HEK293 (cell line): ENCODE measurements at regions not wholly inside any gene's neighbourhood (a gene's known extent, or its start where the extent isn't known, plus 50 kb on each side); places are given as distances from the start of the nearest gene placed in this dataset.

ENCODE experiments used
- CTCF ChIA-PET: fragments of 350-600 bp; formaldehyde crosslinking; extraction: SDS; loops from one replicate; lab custom pipeline; 2021; ENCODE audit warnings: antibody characterized with exemption; lab: Yijun Ruan, JAX
- POLR2A ChIA-PET: fragments of 300-600 bp; formaldehyde crosslinking; extraction: SDS; loops from one replicate; lab custom pipeline; 2020; ENCODE audit warnings: antibody characterized with exemption, inconsistent platforms; lab: Yijun Ruan, JAX
- H3K27ac ChIP-seq: fragments of 200-500 bp; sonication (Bioruptor generic); 2 replicates; pipeline ENCODE4 v1.5.1; 2014; ENCODE audit warnings: low read depth, low read length, control low read depth, inconsistent platforms; ENCODE audit errors: extremely low read depth
- H3K36me3 ChIP-seq, 2 experiments: fragments of 200-500 bp in 1 of 2; sonication (Bioruptor generic) in 1 of 2; 1 replicate in 1 of 2; 2 replicates in 1 of 2; pipeline ENCODE4 v1.5.1; 2014 to 2017; ENCODE audit warnings: inconsistent platforms in 2 of 2, low read length in 2 of 2; ENCODE audit not compliant: control insufficient read depth in 2 of 2, insufficient read depth in 1 of 2
- H3K4me1 ChIP-seq: fragments of 200-500 bp; sonication (Bioruptor generic); 2 replicates; pipeline ENCODE4 v1.5.1; 2014; ENCODE audit warnings: mild to moderate bottlenecking, low read length, inconsistent platforms; ENCODE audit not compliant: control insufficient read depth, insufficient read depth
- H3K4me3 ChIP-seq: 2 replicates; pipeline ENCODE4 v1.5.1; 2011; ENCODE audit warnings: low read depth, mild to moderate bottlenecking, control low read depth, low read length, moderate library complexity
- H3K9me3 ChIP-seq: fragments of 200-500 bp; sonication (Bioruptor generic); 2 replicates; pipeline ENCODE4 v1.5.1; 2014; ENCODE audit warnings: low read depth, low read length, inconsistent platforms; ENCODE audit not compliant: control insufficient read depth, insufficient read depth
- GLI4 ChIP-seq: fragments of 450-650 bp; formaldehyde crosslinking; IDR thresholded peaks from 2 replicates; pipeline ENCODE4 v1.5.1; 2016; ENCODE audit warnings: missing biosample characterization, missing genetic modification characterization
- GLIS1 ChIP-seq: fragments of 450-650 bp; formaldehyde crosslinking; IDR thresholded peaks from 2 replicates; pipeline ENCODE4 v1.5.1; 2016; ENCODE audit warnings: missing biosample characterization, missing genetic modification characterization
- HOXC10 ChIP-seq: sonication (generic); formaldehyde crosslinking; IDR thresholded peaks from 2 replicates; pipeline ENCODE4 v1.8.1; 2023; ENCODE audit warnings: mild to moderate bottlenecking, missing genetic modification reagents
- HOXD13 ChIP-seq: sonication (generic); formaldehyde crosslinking; IDR thresholded peaks from 2 replicates; pipeline ENCODE4 v1.8.0; 2022; ENCODE audit warnings: missing genetic modification reagents, borderline replicate concordance
- KLF1 ChIP-seq: fragments of 450-650 bp; formaldehyde crosslinking; IDR thresholded peaks from 2 replicates; pipeline ENCODE4 v1.5.1; 2016; ENCODE audit warnings: missing biosample characterization, missing genetic modification characterization
- KLF8 ChIP-seq: fragments of 450-650 bp; formaldehyde crosslinking; IDR thresholded peaks from 2 replicates; pipeline ENCODE4 v1.5.1; 2016; ENCODE audit warnings: missing biosample characterization, missing genetic modification characterization
- OSR2 ChIP-seq: fragments of 450-650 bp; formaldehyde crosslinking; IDR thresholded peaks from 2 replicates; pipeline ENCODE4 v1.5.1; 2016; ENCODE audit warnings: missing biosample characterization, missing genetic modification characterization
- ZBTB17 ChIP-seq: fragments of 450-650 bp; formaldehyde crosslinking; IDR thresholded peaks from 2 replicates; pipeline ENCODE4 v1.5.1; 2016; ENCODE audit warnings: missing biosample characterization, missing genetic modification characterization
- ZBTB48 ChIP-seq: fragments of 450-650 bp; formaldehyde crosslinking; IDR thresholded peaks from 2 replicates; pipeline ENCODE4 v1.5.1; 2016; ENCODE audit warnings: missing biosample characterization, missing genetic modification characterization
- ZFP37 ChIP-seq: fragments of 450-650 bp; formaldehyde crosslinking; IDR thresholded peaks from 2 replicates; pipeline ENCODE4 v1.5.1; 2016; ENCODE audit warnings: missing biosample characterization, missing genetic modification characterization
- ZIC2 ChIP-seq: fragments of 450-650 bp; formaldehyde crosslinking; IDR thresholded peaks from 2 replicates; pipeline ENCODE4 v1.5.1; 2016; ENCODE audit warnings: missing biosample characterization, missing genetic modification characterization
- ZNF121 ChIP-seq: fragments of 450-650 bp; formaldehyde crosslinking; IDR thresholded peaks from 2 replicates; pipeline ENCODE4 v1.5.1; 2016; ENCODE audit warnings: missing biosample characterization, missing genetic modification characterization
- ZNF175 ChIP-seq: fragments of 450-650 bp; formaldehyde crosslinking; IDR thresholded peaks from 2 replicates; pipeline ENCODE4 v1.5.1; 2016; ENCODE audit warnings: missing biosample characterization, missing genetic modification characterization
- ZNF24 ChIP-seq: fragments of 450-650 bp; formaldehyde crosslinking; IDR thresholded peaks from 2 replicates; pipeline ENCODE4 v1.5.1; 2016; ENCODE audit warnings: missing biosample characterization, missing genetic modification characterization
- ZNF37A ChIP-seq: fragments of 450-650 bp; IDR thresholded peaks from 2 replicates; pipeline ENCODE4 v1.5.1; 2018; ENCODE audit warnings: missing biosample characterization, missing genetic modification characterization
- ZNF423 ChIP-seq: fragments of 450-650 bp; formaldehyde crosslinking; IDR thresholded peaks from 2 replicates; pipeline ENCODE4 v1.5.1; 2016; ENCODE audit warnings: missing biosample characterization, missing genetic modification characterization
- ZNF555 ChIP-seq: fragments of 450-650 bp; formaldehyde crosslinking; conservative IDR thresholded peaks from 2 replicates; pipeline ENCODE4 v1.5.1; 2017; ENCODE audit warnings: missing biosample characterization, mild to moderate bottlenecking, missing genetic modification characterization, inconsistent platforms
- ZNF747 ChIP-seq: fragments of 450-650 bp; formaldehyde crosslinking; IDR thresholded peaks from 2 replicates; pipeline ENCODE4 v1.5.1; 2016; ENCODE audit warnings: missing biosample characterization, missing genetic modification characterization
- ZNF768 ChIP-seq: fragments of 450-650 bp; formaldehyde crosslinking; IDR thresholded peaks from 2 replicates; pipeline ENCODE4 v1.5.1; 2018; ENCODE audit warnings: missing biosample characterization, mild to moderate bottlenecking, missing genetic modification characterization
- ZNF776 ChIP-seq: fragments of 450-650 bp; formaldehyde crosslinking; IDR thresholded peaks from 2 replicates; pipeline ENCODE4 v1.5.0; 2017; ENCODE audit warnings: missing biosample characterization, missing genetic modification characterization, borderline replicate concordance
- TF ChIP-seq, protein P1 (sequence below): fragments of 450-650 bp; formaldehyde crosslinking; IDR thresholded peaks from 2 replicates; pipeline ENCODE4 v1.5.1; 2016; ENCODE audit warnings: missing biosample characterization, missing genetic modification characterization
- TF ChIP-seq, protein P2 (sequence below): fragments of 450-650 bp; formaldehyde crosslinking; IDR thresholded peaks from 2 replicates; pipeline ENCODE4 v1.5.1; 2017; ENCODE audit warnings: missing biosample characterization, missing genetic modification characterization
- TF ChIP-seq, protein P3 (sequence below): sonication (generic); formaldehyde crosslinking; IDR thresholded peaks from 2 replicates; pipeline ENCODE4 v1.8.1; 2022; ENCODE audit warnings: mild to moderate bottlenecking, moderate library complexity, missing genetic modification reagents
- TF ChIP-seq, protein P4 (sequence below): fragments of 450-650 bp; formaldehyde crosslinking; IDR thresholded peaks from 2 replicates; pipeline ENCODE4 v1.5.1; 2016; ENCODE audit warnings: missing biosample characterization, missing genetic modification characterization
- TF ChIP-seq, protein P5 (sequence below): fragments of 450-650 bp; formaldehyde crosslinking; IDR thresholded peaks from 2 replicates; pipeline ENCODE4 v1.5.1; 2016; ENCODE audit warnings: missing biosample characterization, missing genetic modification characterization
- TF ChIP-seq, protein P6 (sequence below): fragments of 450-650 bp; formaldehyde crosslinking; IDR thresholded peaks from 2 replicates; pipeline ENCODE4 v1.5.1; 2016; ENCODE audit warnings: missing biosample characterization, missing genetic modification characterization

DNA sequence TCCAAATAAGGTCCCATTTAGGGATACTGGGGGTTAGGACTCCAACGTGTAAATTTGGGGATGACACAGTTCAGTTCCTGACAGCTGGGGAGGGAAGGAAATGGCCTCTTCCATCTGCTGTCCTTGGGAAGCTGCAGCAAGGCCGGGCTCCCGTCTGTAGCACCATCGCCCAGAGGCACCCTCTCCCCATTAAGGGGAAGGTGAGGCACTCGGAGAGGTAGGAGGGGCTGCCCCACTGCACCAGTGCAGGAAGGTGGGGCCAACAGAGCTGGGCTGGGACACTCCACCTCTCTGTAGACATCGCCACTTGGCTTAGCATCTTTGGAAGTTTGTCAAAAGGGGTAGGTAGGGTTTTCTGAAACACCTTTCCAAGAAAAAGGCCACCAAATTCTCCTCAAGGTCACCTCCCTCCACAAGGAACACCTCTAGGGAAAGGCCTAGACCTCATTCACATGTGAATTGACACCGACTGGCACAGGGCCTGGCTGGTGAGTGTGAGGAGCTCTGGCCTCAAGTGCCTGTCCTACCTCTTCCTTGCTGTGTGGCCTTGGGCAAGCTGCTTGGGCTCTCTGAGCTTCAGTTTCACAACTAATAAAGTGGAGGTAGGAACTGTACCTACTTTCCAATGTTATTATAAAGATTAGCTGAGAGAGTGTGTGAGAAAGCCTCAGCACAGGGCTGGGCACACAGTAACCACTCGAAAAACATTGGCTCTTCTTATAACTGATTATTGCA lies 75.0 kb upstream of the NEURL1B start:
- ChIA-PET CTCF (interaction anchor here (1.3 kb wide), 1 partner anchor 87 kb away, joined by 4 read pairs; no protein-coding TSS in a partner anchor), POLR2A (no interaction called here)
- no peaks in the 10 kb centered on the region for H3K36me3 ChIP-seq
- H3K4me1 ChIP-seq, result no peaks in the 10 kb centered on the region
- H3K9me3 ChIP-seq, result no peaks in the 10 kb centered on the region
- H3K4me3 ChIP-seq, result no peak overlapping the region
- TF ChIP-seq, protein P1, sequence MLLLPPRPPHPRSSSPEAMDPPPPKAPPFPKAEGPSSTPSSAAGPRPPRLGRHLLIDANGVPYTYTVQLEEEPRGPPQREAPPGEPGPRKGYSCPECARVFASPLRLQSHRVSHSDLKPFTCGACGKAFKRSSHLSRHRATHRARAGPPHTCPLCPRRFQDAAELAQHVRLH (tag by site-specific recombination), result 0 out of 2 replicates have a peak, but pooled peaks have one; percentile 14
- TF ChIP-seq ZNF24 (no peak), ZNF37A (tag by site-specific recombination) (no peak), ZNF768 (tag by site-specific recombination) (peak; percentile 70; the same call in 1 of the 2 replicates), GLI4 (tag by site-specific recombination) (no peak)
- TF ChIP-seq, protein P2, sequence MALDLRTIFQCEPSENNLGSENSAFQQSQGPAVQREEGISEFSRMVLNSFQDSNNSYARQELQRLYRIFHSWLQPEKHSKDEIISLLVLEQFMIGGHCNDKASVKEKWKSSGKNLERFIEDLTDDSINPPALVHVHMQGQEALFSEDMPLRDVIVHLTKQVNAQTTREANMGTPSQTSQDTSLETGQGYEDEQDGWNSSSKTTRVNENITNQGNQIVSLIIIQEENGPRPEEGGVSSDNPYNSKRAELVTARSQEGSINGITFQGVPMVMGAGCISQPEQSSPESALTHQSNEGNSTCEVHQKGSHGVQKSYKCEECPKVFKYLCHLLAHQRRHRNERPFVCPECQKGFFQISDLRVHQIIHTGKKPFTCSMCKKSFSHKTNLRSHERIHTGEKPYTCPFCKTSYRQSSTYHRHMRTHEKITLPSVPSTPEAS (tag by site-specific recombination), result no peak
- TF ChIP-seq, protein P3, sequence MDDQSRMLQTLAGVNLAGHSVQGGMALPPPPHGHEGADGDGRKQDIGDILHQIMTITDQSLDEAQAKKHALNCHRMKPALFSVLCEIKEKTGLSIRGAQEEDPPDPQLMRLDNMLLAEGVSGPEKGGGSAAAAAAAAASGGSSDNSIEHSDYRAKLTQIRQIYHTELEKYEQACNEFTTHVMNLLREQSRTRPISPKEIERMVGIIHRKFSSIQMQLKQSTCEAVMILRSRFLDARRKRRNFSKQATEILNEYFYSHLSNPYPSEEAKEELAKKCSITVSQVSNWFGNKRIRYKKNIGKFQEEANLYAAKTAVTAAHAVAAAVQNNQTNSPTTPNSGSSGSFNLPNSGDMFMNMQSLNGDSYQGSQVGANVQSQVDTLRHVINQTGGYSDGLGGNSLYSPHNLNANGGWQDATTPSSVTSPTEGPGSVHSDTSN (CRISPR knock-in tag), result no peak
- TF ChIP-seq, protein P4, sequence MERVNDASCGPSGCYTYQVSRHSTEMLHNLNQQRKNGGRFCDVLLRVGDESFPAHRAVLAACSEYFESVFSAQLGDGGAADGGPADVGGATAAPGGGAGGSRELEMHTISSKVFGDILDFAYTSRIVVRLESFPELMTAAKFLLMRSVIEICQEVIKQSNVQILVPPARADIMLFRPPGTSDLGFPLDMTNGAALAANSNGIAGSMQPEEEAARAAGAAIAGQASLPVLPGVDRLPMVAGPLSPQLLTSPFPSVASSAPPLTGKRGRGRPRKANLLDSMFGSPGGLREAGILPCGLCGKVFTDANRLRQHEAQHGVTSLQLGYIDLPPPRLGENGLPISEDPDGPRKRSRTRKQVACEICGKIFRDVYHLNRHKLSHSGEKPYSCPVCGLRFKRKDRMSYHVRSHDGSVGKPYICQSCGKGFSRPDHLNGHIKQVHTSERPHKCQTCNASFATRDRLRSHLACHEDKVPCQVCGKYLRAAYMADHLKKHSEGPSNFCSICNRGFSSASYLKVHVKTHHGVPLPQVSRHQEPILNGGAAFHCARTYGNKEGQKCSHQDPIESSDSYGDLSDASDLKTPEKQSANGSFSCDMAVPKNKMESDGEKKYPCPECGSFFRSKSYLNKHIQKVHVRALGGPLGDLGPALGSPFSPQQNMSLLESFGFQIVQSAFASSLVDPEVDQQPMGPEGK, result no peak
- TF ChIP-seq, all 188 proteins: peak for 2
- H3K27ac ChIP-seq, result no peak overlapping the region

DNA sequence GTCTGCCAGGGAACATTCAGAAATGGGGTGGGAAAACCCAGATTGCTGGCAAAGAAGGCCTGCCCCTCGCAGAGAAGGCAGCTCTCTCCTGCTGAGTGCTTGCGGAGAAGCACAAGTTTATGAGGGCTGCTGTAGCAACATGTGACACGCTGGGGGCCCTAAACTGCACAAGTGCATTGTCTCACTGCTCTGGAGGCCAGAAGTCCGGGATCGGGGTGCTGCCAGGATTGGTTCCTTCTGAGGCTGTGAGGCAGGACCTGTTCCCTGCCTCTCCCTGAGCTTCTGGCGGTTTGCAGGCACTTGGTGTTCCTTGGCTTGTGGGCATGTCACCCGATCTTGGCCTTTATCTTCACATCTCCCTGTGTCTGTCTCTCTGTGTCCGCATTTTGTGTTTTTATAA lies 75.6 kb upstream of the NEURL1B start:
- POLR2A ChIA-PET, result no interaction called here
- CTCF ChIA-PET, result interaction anchor here (0.7 kb wide), 1 partner anchor 39 kb away, joined by 4 read pairs; no protein-coding TSS in a partner anchor
- H3K9me3 ChIP-seq, result no peaks in the 10 kb centered on the region
- no peak overlapping the region for H3K27ac ChIP-seq
- H3K4me1 ChIP-seq, result no peaks in the 10 kb centered on the region
- no peaks in the 10 kb centered on the region for H3K36me3 ChIP-seq
- no peak overlapping the region for H3K4me3 ChIP-seq
- TF ChIP-seq, protein P5, sequence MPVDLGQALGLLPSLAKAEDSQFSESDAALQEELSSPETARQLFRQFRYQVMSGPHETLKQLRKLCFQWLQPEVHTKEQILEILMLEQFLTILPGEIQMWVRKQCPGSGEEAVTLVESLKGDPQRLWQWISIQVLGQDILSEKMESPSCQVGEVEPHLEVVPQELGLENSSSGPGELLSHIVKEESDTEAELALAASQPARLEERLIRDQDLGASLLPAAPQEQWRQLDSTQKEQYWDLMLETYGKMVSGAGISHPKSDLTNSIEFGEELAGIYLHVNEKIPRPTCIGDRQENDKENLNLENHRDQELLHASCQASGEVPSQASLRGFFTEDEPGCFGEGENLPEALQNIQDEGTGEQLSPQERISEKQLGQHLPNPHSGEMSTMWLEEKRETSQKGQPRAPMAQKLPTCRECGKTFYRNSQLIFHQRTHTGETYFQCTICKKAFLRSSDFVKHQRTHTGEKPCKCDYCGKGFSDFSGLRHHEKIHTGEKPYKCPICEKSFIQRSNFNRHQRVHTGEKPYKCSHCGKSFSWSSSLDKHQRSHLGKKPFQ (tag by site-specific recombination), result no peak
- TF ChIP-seq OSR2 (tag by site-specific recombination) (0 out of 2 replicates have a peak, but pooled peaks have one; percentile 17), HOXD13 (no peak), ZBTB48 (tag by site-specific recombination) (0 out of 2 replicates have a peak, but pooled peaks have one; percentile 22), KLF1 (tag by site-specific recombination) (no peak), ZNF555 (tag by site-specific recombination) (no peak), ZIC2 (tag by site-specific recombination) (peak; percentile 97), HOXC10 (CRISPR knock-in tag) (no peak), KLF8 (tag by site-specific recombination) (no peak), ZNF747 (tag by site-specific recombination) (no peak), GLIS1 (tag by site-specific recombination) (peak; percentile 95), ZNF423 (tag by site-specific recombination) (peak; percentile 69), ZBTB17 (tag by site-specific recombination) (peak; percentile 45; the same call in 1 of the 2 replicates), ZFP37 (tag by site-specific recombination) (no peak), ZNF175 (tag by site-specific recombination) (no peak), ZNF776 (tag by site-specific recombination) (no peak), ZNF121 (no peak)
- TF ChIP-seq, protein P2 (tag by site-specific recombination), result no peak
- TF ChIP-seq, protein P6, sequence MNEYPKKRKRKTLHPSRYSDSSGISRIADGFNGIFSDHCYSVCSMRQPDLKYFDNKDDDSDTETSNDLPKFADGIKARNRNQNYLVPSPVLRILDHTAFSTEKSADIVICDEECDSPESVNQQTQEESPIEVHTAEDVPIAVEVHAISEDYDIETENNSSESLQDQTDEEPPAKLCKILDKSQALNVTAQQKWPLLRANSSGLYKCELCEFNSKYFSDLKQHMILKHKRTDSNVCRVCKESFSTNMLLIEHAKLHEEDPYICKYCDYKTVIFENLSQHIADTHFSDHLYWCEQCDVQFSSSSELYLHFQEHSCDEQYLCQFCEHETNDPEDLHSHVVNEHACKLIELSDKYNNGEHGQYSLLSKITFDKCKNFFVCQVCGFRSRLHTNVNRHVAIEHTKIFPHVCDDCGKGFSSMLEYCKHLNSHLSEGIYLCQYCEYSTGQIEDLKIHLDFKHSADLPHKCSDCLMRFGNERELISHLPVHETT (tag by site-specific recombination), result no peak
